Right lung (tissue), 2 donors: ENCODE measurements at regions not wholly inside any gene's neighbourhood (a gene's known extent, or its start where the extent isn't known, plus 50 kb on each side); places are given as distances from the start of the nearest gene placed in this dataset.

Experiments
- DNase-seq, 2 donors: peaks; one replicate each; pipeline ENCODE4 v3.0.0-alpha.2; 2013

GRCh38 chr2:64367444-64368232 lies 86.3 kb upstream of the LGALSL start:
- DNase-seq, result no peak

GRCh38 chr2:64369706-64370105 lies 84.3 kb upstream of the LGALSL start:
- DNase-seq, result no peak

GRCh38 chr2:64371727-64372126 lies 82.2 kb upstream of the LGALSL start:
- DNase-seq, result no peak

- DNase-seq, result no peak
These were observed 79.3 kb upstream of the LGALSL start for GRCh38 chr2:64374686-64375085.

GRCh38 chr2:64376926-64377325 lies 77.0 kb upstream of the LGALSL start:
- DNase-seq, result no peak

- no peak for DNase-seq
These were observed 74.8 kb upstream of the LGALSL start for GRCh38 chr2:64379186-64379585.

GRCh38 chr2:64380853-64381527 lies 73.0 kb upstream of the LGALSL start:
- no peak for DNase-seq

- DNase-seq, result no peak
These were observed 70.9 kb upstream of the LGALSL start for GRCh38 chr2:64383016-64383591.

GRCh38 chr2:64383881-64384280 lies 70.1 kb upstream of the LGALSL start:
- no peak for DNase-seq

- no peak for DNase-seq
These were observed 67.3 kb upstream of the LGALSL start for GRCh38 chr2:64386676-64387075.

DNA sequence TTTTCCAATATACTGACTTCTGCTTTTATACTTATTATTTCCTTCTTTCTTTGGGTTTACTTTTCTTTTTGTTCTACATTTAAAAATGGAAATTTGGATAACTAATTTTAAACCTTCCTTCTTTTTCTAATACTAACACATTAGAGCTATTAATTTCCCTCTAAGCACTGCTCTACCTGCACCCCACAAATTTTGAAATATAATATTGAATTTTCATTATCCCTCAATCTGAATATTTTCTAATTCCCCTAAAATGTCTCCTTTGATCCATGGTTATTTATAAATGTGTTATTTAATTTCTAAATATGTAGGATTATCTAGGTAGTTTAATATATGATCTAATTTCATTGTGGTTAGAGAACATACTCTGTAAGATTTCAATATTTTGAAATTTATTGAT lies 63.4 kb upstream of the LGALSL start:
- DNase-seq, result no peak

DNA sequence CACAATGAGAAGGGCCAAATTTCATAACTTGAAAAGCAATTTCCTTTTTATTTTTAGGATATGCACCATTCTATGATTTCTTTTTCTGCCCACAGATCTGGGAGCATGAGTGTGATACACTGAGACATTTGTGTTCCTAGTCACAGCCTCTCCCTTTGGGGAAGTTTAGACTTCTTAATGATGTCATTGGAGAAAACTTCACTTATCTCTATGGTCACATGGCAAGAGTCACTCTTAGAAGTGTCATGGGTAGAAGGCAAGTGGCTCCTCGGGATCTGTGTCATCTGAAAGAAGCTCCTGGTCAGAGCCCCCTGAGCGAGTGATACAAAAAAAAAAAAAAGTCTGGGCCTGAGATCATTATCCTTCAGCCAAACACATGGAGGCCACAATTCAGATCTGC lies 62.5 kb upstream of the LGALSL start:
- no peak for DNase-seq

DNA sequence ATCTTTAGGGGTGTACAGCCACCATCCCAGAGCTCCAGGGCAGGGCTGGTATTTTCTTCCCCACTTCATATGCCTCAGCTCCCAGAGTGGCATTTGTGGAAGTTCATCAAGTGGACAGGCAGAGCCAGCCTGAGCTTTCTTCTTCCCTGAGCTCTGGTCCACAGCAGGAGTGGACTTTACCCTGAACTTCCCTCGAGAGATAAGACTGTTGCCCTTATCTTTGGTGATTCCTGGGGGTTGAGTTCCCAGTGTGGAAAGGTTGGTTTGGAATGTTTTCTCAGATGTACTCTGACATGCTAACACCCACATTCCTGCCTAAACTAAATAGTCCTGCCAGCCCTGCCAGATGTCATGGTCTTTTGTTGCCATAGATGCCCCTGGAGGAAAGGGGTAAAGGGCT lies 62.0 kb upstream of the LGALSL start:
- no peak for DNase-seq

DNA sequence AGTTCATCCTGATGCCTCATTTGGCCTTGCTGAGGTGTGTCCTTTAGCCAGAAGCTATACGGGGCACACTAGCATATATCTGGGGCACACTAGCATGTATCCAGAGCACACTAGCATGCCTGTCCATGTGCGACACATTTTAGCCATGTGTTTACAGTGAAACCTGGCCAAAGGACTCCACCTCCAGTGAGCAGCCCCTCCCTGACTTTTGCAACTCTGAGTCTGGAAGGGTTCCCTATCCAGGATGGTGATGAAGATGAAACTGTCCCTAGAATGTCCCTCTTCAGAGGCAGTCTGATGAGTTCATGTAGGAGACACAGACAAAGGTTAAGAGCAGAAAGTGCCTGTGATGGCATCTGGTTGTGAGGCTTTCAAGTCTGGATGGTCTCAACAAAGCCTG lies 61.4 kb upstream of the LGALSL start:
- no peak for DNase-seq

DNA sequence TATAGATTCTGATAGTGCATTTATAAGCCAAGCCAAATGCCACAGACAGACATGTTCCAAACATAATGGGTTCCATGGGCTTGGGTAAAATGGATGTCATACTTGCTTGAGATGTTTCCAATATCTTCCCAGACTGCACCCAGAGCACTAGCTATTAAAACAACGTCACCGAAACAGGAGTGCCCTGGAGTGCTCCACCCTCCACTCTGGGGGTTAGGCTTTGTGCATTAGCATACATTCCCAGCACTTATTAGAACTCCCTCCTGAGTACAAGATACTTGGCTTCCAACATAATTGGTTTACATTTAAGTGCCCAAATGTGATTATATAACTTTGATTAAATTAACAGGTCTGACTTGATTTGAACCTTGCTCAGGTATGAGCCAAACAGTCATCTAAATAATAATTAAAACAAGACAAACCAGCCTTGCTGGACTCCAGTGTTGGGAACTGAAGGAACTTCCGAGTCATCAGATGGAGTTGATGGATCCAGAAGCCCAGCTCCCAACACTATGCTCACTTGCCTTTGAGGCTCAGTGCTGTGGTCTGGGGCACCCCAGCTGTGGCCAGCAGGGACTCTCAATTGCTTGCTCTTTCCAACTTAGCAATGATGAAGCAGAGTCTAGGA lies 60.5 kb upstream of the LGALSL start:
- DNase-seq, result no peak

GRCh38 chr2:64394153-64394552 lies 59.8 kb upstream of the LGALSL start:
- no peak for DNase-seq

DNA sequence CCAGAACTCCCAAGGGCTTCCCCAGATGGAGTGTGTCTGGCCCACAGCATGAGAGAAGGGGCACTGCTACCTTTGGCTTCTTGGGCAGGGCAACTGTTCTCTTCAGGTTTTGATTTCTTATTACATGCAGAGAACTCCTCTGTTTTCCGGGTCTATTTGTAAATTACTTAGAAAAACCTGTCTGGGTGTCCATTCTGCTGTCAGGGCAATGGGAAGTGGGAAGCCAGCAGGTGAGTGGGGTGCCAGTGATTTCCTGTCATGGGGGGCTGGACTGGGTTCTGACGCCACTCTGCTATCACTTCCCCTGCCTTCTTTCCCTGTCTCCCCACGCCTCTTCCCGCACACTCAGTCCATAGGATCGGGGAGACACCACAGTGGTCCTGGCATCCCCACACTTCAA lies 58.0 kb upstream of the LGALSL start:
- DNase-seq, result no peak

GRCh38 chr2:64396551-64396950 lies 57.4 kb upstream of the LGALSL start:
- DNase-seq, result no peak

DNA sequence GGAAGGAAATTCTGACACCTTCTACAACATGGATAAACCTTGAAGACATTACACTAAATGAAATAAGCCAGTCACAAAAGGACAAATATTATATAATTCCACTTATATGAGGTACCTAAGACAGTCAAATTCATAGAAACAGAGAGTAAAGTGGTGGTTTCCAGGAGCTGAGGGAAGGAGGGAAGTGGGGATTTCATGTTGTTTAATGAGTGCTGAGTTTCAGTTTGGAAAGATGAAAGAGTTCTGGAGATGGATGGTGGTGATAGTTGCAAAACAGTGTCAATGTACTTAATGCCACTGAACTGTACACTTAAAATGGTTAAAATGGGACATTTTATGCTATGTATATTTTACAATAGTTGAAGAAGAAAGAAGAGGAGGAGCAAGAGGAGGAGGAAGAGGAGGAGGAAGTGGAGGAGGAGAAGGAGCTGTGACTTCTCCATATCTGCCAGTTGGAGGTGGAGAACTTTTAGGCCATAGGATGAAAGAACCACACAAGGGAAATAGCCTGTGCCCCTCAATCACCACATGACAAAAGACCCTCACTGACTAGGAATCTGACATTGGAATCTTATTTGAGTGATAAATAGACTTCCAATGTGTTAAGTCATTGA lies 55.3 kb upstream of the LGALSL start:
- DNase-seq, result no peak

GRCh38 chr2:64399521-64399920 lies 54.4 kb upstream of the LGALSL start:
- no peak for DNase-seq

GRCh38 chr2:64400105-64400728 lies 53.7 kb upstream of the LGALSL start:
- no peak for DNase-seq
